ENCODE measurements at regions not wholly inside any gene's neighbourhood (a gene's known extent, or its start where the extent isn't known, plus 50 kb on each side); places are given as distances from the start of the nearest gene placed in this dataset.

- no peak for DNase-seq
- TF ChIP-seq EP300 (IDR thresholded peaks at IDR 0.05; ENCODE audit: low read depth), result no peak
- TF ChIP-seq POLR2A (IDR thresholded peaks at IDR 0.05), result no peak
- no peak for TF ChIP-seq POLR2AphosphoS5 (IDR thresholded peaks at IDR 0.05)
- TF ChIP-seq CTCF (IDR thresholded peaks at IDR 0.05), result no peak
- Histone ChIP-seq H3K4me3 (no peak overlapping the region), H3K27ac (no peak overlapping the region), H3K4me1 (peaks cover 0 to 9% (median 8%) of the 10 kb centered on the region in 4 donors), H3K36me3 (no peaks in the 10 kb centered on the region), H3K27me3 (no peaks in the 10 kb centered on the region), H3K9me3 (no peaks in the 10 kb centered on the region)
- WGBS, 2 donors (ENCODE audit: low coverage in 1 of 2), result 88 to 100% methylated on average over 1 to 5 of the region's 5 CpGs
- intact Hi-C loops (cut with DNase I; ENCODE audit: low total_unique reads), result no loop called here
- in situ Hi-C loops (cut with MboI; ENCODE audit: low pct_ligation_motif_present in 1 of 4, low pct_unique_long_range_greater_than_20kb in 1 of 4, low sequenced_read_pairs in 3 of 4), result loop anchor here in 1 of 4 donors (25.0 kb wide), 1 partner anchor 97 kb away; no protein-coding TSS in a partner anchor
These were observed 263.8 kb downstream of the SYK start for GRCh38 chr9:91065231-91066041.

DNA sequence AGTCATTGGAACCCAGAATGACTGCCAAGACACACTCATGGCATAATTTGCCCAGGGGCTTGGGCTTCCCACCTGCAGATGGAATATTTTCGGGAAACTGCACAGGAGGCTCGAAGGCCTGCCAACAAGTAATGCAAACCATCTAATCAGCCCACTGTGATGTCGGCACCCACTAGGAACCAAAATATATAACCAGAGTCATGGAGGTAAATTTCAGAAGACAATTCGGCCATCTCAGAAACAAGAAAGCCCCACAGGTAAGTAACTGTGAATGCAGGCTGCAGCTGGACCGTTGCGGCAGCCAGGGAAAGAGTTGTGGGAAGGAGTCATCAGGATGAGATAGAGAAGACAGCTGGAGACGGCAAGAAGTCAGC is 264.4 kb downstream of the SYK start:
- 60 to 90% methylated on average over 1 to 7 of the region's 7 CpGs for WGBS, 2 donors (ENCODE audit: low coverage in 1 of 2)
- H3K9me3 ChIP-seq, result no peaks in the 10 kb centered on the region
- no peak for TF ChIP-seq EP300 (IDR thresholded peaks at IDR 0.05; ENCODE audit: low read depth)
- TF ChIP-seq POLR2A (IDR thresholded peaks at IDR 0.05), result no peak
- no peak for TF ChIP-seq CTCF (IDR thresholded peaks at IDR 0.05)
- no peak for TF ChIP-seq POLR2AphosphoS5 (IDR thresholded peaks at IDR 0.05)
- no peak for DNase-seq
- H3K36me3 ChIP-seq, result no peaks in the 10 kb centered on the region
- no peak overlapping the region for H3K4me3 ChIP-seq
- peaks cover 0 to 3% (median 2%) of the 10 kb centered on the region in 4 donors for H3K4me1 ChIP-seq
- intact Hi-C loops (cut with DNase I; ENCODE audit: low total_unique reads) (no loop called here), in situ Hi-C loops (cut with MboI; ENCODE audit: low pct_ligation_motif_present in 1 of 4, low pct_unique_long_range_greater_than_20kb in 1 of 4, low sequenced_read_pairs in 3 of 4) (loop anchor here in 1 of 4 donors (25.0 kb wide), 1 partner anchor 96 kb away; no protein-coding TSS in a partner anchor)
- no peaks in the 10 kb centered on the region for H3K27me3 ChIP-seq
- no peak overlapping the region for H3K27ac ChIP-seq

GRCh38 chr9:91066856-91067255 is 265.2 kb downstream of the SYK start:
- Histone ChIP-seq H3K36me3 (no peaks in the 10 kb centered on the region), H3K27me3 (no peaks in the 10 kb centered on the region), H3K27ac (no peak overlapping the region), H3K4me1 (no peaks in the 10 kb centered on the region), H3K4me3 (no peak overlapping the region), H3K9me3 (no peaks in the 10 kb centered on the region)
- WGBS, 2 donors (ENCODE audit: low coverage in 1 of 2), result 99% methylated on average over 4 of the region's 4 CpGs; no CpG with 5 or more reads in 1 of the 2 donors
- intact Hi-C loops (cut with DNase I; ENCODE audit: low total_unique reads) (no loop called here), in situ Hi-C loops (cut with MboI; ENCODE audit: low pct_ligation_motif_present in 1 of 4, low pct_unique_long_range_greater_than_20kb in 1 of 4, low sequenced_read_pairs in 3 of 4) (loop anchor here in 1 of 4 donors (25.0 kb wide), 1 partner anchor 95 kb away; no protein-coding TSS in a partner anchor)
- DNase-seq, result no peak
- TF ChIP-seq EP300 (IDR thresholded peaks at IDR 0.05; ENCODE audit: low read depth), result no peak
- TF ChIP-seq CTCF (IDR thresholded peaks at IDR 0.05), result no peak
- TF ChIP-seq POLR2A (IDR thresholded peaks at IDR 0.05), result no peak
- no peak for TF ChIP-seq POLR2AphosphoS5 (IDR thresholded peaks at IDR 0.05)

DNA sequence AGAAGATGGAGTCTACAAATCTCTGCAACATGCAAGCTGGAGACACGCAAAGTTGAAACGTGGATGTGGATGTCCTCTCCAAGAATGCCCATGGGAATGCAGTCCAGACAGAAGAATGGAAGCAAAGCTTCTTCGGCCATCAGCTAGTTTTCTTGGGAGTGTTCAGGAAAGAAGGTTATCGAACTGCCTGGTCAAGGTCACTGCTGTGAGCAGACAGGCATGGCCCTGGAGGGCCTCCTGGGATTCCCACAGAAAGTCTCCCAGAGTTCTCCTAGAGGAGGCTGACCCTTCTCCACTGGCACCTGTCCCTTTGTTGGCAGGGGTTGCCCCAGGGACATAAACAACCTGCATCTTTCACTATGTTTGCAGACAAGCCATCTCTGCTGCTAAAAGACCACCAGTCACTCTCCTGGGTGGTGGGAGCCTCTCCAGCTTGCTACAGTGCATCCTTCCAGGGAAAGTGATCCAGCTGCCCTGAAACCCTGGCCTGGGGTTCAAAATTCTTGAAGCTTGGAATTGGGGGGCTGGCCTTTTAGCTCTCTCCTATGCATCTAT is 265.8 kb downstream of the SYK start:
- DNase-seq, result no peak
- Histone ChIP-seq H3K27ac (no peak overlapping the region), H3K4me1 (no peaks in the 10 kb centered on the region), H3K36me3 (no peaks in the 10 kb centered on the region), H3K9me3 (no peaks in the 10 kb centered on the region), H3K27me3 (no peaks in the 10 kb centered on the region), H3K4me3 (no peak overlapping the region)
- intact Hi-C loops (cut with DNase I; ENCODE audit: low total_unique reads), result no loop called here
- 88% methylated on average over 4 of the region's 4 CpGs; no CpG with 5 or more reads in 1 of the 2 donors for WGBS, 2 donors (ENCODE audit: low coverage in 1 of 2)
- no peak for TF ChIP-seq CTCF (IDR thresholded peaks at IDR 0.05)
- no peak for TF ChIP-seq EP300 (IDR thresholded peaks at IDR 0.05; ENCODE audit: low read depth)
- TF ChIP-seq POLR2AphosphoS5 (IDR thresholded peaks at IDR 0.05), result no peak
- TF ChIP-seq POLR2A (IDR thresholded peaks at IDR 0.05), result no peak
- in situ Hi-C loops (cut with MboI; ENCODE audit: low pct_ligation_motif_present in 1 of 4, low pct_unique_long_range_greater_than_20kb in 1 of 4, low sequenced_read_pairs in 3 of 4), result loop anchor here in 1 of 4 donors (25.0 kb wide), 1 partner anchor 95 kb away; no protein-coding TSS in a partner anchor

Measured in transverse colon (tissue), 4 donors.